HEK293T (cell line): ENCODE measurements at regions not wholly inside any gene's neighbourhood (a gene's known extent, or its start where the extent isn't known, plus 50 kb on each side); places are given as distances from the start of the nearest gene placed in this dataset.
"Not testable (repeated sequence)": the region's sequence is repeated elsewhere in the genome, so short reads cannot be mapped to it uniquely, and the experiment has no call there.

Source experiments
- CTCF ChIA-PET: fragments of 350-600 bp; formaldehyde crosslinking; extraction: SDS; loops from one replicate; lab custom pipeline; 2021; ENCODE audit warnings: antibody characterized with exemption, inconsistent platforms; lab: Yijun Ruan, JAX
- POLR2A ChIA-PET: fragments of 350-600 bp; formaldehyde crosslinking; extraction: SDS; loops from one replicate; lab custom pipeline; 2020; ENCODE audit warnings: antibody characterized with exemption, inconsistent platforms; lab: Yijun Ruan, JAX
- DNase-seq: peaks from one replicate; pipeline ENCODE4 v3.0.0; 2012; ENCODE audit warnings: mixed read lengths; ENCODE audit errors: extremely low spot score
- ARNT ChIP-seq: fragments of 450-650 bp; IDR thresholded peaks from 2 replicates; pipeline ENCODE4 v1.6.1; 2017; ENCODE audit warnings: mild to moderate bottlenecking
- BHLHE40 ChIP-seq: fragments of 450-650 bp; IDR thresholded peaks from 2 replicates; pipeline ENCODE4 v1.6.1; 2016; ENCODE audit warnings: mild to moderate bottlenecking, moderate library complexity, borderline replicate concordance
- CTBP1 ChIP-seq: fragments of 450-650 bp; IDR thresholded peaks from 2 replicates; pipeline ENCODE4 v1.6.1; 2016; ENCODE audit warnings: borderline replicate concordance
- ELF4 ChIP-seq: fragments of 450-650 bp; IDR thresholded peaks from 2 replicates; pipeline ENCODE4 v1.6.1; 2017; ENCODE audit warnings: antibody characterized with exemption
- FOXA1 ChIP-seq: fragments of 450-650 bp; IDR thresholded peaks from 2 replicates; pipeline ENCODE4 v1.6.1; 2016; ENCODE audit warnings: mild to moderate bottlenecking
- FOXK2 ChIP-seq: fragments of 450-650 bp; IDR thresholded peaks from 2 replicates; pipeline ENCODE4 v1.6.1; 2016; ENCODE audit warnings: mild to moderate bottlenecking
- FOXM1 ChIP-seq: fragments of 450-650 bp; IDR thresholded peaks from 2 replicates; pipeline ENCODE4 v1.6.1; 2017; ENCODE audit warnings: mild to moderate bottlenecking, borderline replicate concordance
- HDGF ChIP-seq: fragments of 450-650 bp; IDR thresholded peaks from 2 replicates; pipeline ENCODE4 v1.6.1; 2017; ENCODE audit warnings: antibody characterized with exemption, borderline replicate concordance
- L3MBTL2 ChIP-seq: fragments of 450-650 bp; conservative IDR thresholded peaks from 2 replicates; pipeline ENCODE4 v1.6.1; 2016; ENCODE audit warnings: mild to moderate bottlenecking
- LEF1 ChIP-seq: fragments of 450-650 bp; IDR thresholded peaks from 2 replicates; pipeline ENCODE4 v1.6.1; 2017; ENCODE audit warnings: mild to moderate bottlenecking, borderline replicate concordance
- NFRKB ChIP-seq: fragments of 450-650 bp; IDR thresholded peaks from 2 replicates; pipeline ENCODE4 v1.6.1; 2016; ENCODE audit warnings: mild to moderate bottlenecking, moderate library complexity
- PKNOX1 ChIP-seq: fragments of 450-650 bp; IDR thresholded peaks from 2 replicates; pipeline ENCODE4 v1.6.1; 2016
- SP1 ChIP-seq: fragments of 450-650 bp; IDR thresholded peaks from 2 replicates; pipeline ENCODE4 v1.6.1; 2017
- SUZ12 ChIP-seq: fragments of 450-650 bp; IDR thresholded peaks from 2 replicates; pipeline ENCODE4 v1.6.1; 2016; ENCODE audit warnings: mild to moderate bottlenecking
- TARDBP ChIP-seq: fragments of 450-650 bp; IDR thresholded peaks from 2 replicates; pipeline ENCODE4 v1.6.1; 2016
- ZNF384 ChIP-seq: fragments of 450-650 bp; IDR thresholded peaks from 2 replicates; pipeline ENCODE4 v1.6.1; 2016

- DNase-seq: no peak
- CTCF ChIA-PET: no interaction called here
- no peak for TF ChIP-seq L3MBTL2
- TF ChIP-seq ELF4: no peak
- TF ChIP-seq SP1: no peak
- no peak for TF ChIP-seq FOXK2
- TF ChIP-seq LEF1: no peak
- TF ChIP-seq PKNOX1: no peak
- TF ChIP-seq NFRKB: no peak
- TF ChIP-seq FOXM1: no peak
- TF ChIP-seq ZNF384: no peak
- no peak for TF ChIP-seq HDGF
- TF ChIP-seq FOXA1: no peak
- TF ChIP-seq BHLHE40: no peak
- TF ChIP-seq CTBP1: no peak
- no peak for TF ChIP-seq SUZ12
- TF ChIP-seq TARDBP: no peak
- no peak for TF ChIP-seq ARNT
- POLR2A ChIA-PET: interaction anchor here (0.6 kb wide), 1 partner anchor 48 kb away, joined by 4 read pairs; no protein-coding TSS in a partner anchor
Measured at GRCh38 chr1:196059210-196059609, 549.0 kb downstream of the KCNT2 start.

- TF ChIP-seq FOXK2: no peak
- no peak for TF ChIP-seq LEF1
- TF ChIP-seq SUZ12: no peak
- no peak for TF ChIP-seq L3MBTL2
- no peak for TF ChIP-seq FOXM1
- no peak for TF ChIP-seq CTBP1
- no peak for TF ChIP-seq PKNOX1
- TF ChIP-seq ELF4: no peak
- TF ChIP-seq NFRKB: no peak
- ChIA-PET POLR2A (no interaction called here), CTCF (interaction anchor here (0.6 kb wide), 1 partner anchor 1336 kb away, joined by 3 read pairs; no protein-coding TSS in a partner anchor)
- peak; percentile 39 for DNase-seq
Measured at GRCh38 chr1:196056966-196057365, 551.3 kb downstream of the KCNT2 start.

GRCh38 chr1:196049407-196049806, 558.8 kb downstream of the KCNT2 start:
- no peak for TF ChIP-seq CTBP1
- no peak for TF ChIP-seq L3MBTL2
- TF ChIP-seq NFRKB: no peak
- TF ChIP-seq FOXM1: no peak
- TF ChIP-seq FOXA1: no peak
- no peak for TF ChIP-seq ELF4
- TF ChIP-seq ARNT: no peak
- no peak for TF ChIP-seq HDGF
- TF ChIP-seq SP1: no peak
- TF ChIP-seq FOXK2: no peak
- TF ChIP-seq PKNOX1: no peak
- no peak for TF ChIP-seq LEF1
- TF ChIP-seq ZNF384: no peak
- TF ChIP-seq SUZ12: no peak
- TF ChIP-seq TARDBP: no peak
- TF ChIP-seq BHLHE40: no peak
- DNase-seq: no peak
- CTCF ChIA-PET: no interaction called here
- POLR2A ChIA-PET: no interaction called here

- TF ChIP-seq SP1 (no peak), L3MBTL2 (no peak), CTBP1 (no peak), ZNF384 (no peak), FOXM1 (no peak), FOXK2 (no peak), PKNOX1 (no peak), NFRKB (no peak), ELF4 (no peak), LEF1 (no peak), TARDBP (no peak), FOXA1 (no peak), SUZ12 (no peak), HDGF (no peak), BHLHE40 (no peak)
- DNase-seq: no peak
- ChIA-PET CTCF (no interaction called here), POLR2A (no interaction called here)
Measured at GRCh38 chr1:196043268-196043667, 565.0 kb downstream of the KCNT2 start.

GRCh38 chr1:196034080-196034706, 574.0 kb downstream of the KCNT2 start:
- DNase-seq: peak; percentile 55
- TF ChIP-seq CTBP1 (peak; percentile 86), SUZ12 (no peak), ELF4 (no peak), HDGF (no peak), SP1 (no peak), FOXK2 (no peak), TARDBP (no peak), FOXM1 (no peak; the same call in 1 of the 2 replicates), FOXA1 (no peak), ZNF384 (no peak), NFRKB (no peak), L3MBTL2 (no peak), PKNOX1 (peak; percentile 90)
- POLR2A ChIA-PET: no interaction called here
- CTCF ChIA-PET: no interaction called here

- CTCF ChIA-PET, POLR2A ChIA-PET, DNase-seq: not testable (repeated sequence)
Measured at GRCh38 chr1:196031387-196031786, 576.9 kb downstream of the KCNT2 start.
